HG02852 (cell line): ENCODE measurements at regions not wholly inside any gene's neighbourhood (a gene's known extent, or its start where the extent isn't known, plus 50 kb on each side); places are given as distances from the start of the nearest gene placed in this dataset.
A peak's percentile ranks its signal among the peaks of the same experiment; 100 is the strongest.

Source experiments
- ATAC-seq: cut with Tn5 transposase; IDR thresholded peaks from one replicate; pipeline ENCODE4 v1.9.1; 2021; ENCODE audit warnings: mild to moderate bottlenecking, moderate library complexity; ENCODE audit not compliant: unreplicated experiment

GRCh38 chr7:96495751-96496216 lies 173.9 kb upstream of the SLC25A13 start:
- ATAC-seq = peak; percentile 73

- no peak for ATAC-seq
Measured at GRCh38 chr7:96486681-96487080, 164.8 kb upstream of the SLC25A13 start.

GRCh38 chr7:96484845-96485244 lies 162.9 kb upstream of the SLC25A13 start:
- ATAC-seq = no peak

- no peak for ATAC-seq
Measured at GRCh38 chr7:96484091-96484490, 162.2 kb upstream of the SLC25A13 start.

GRCh38 chr7:96481796-96482195 lies 159.9 kb upstream of the SLC25A13 start:
- no peak for ATAC-seq

- ATAC-seq = no peak
Measured at GRCh38 chr7:96479015-96479645, 157.2 kb upstream of the SLC25A13 start.

GRCh38 chr7:96471606-96472005 lies 149.7 kb upstream of the SLC25A13 start:
- no peak for ATAC-seq

- ATAC-seq = no peak
Measured at GRCh38 chr7:96452146-96452545, 130.2 kb upstream of the SLC25A13 start.

- no peak for ATAC-seq
Measured at GRCh38 chr7:96449094-96449493, 127.2 kb upstream of the SLC25A13 start.

GRCh38 chr7:96447109-96447645 lies 125.3 kb upstream of the SLC25A13 start:
- no peak for ATAC-seq

GRCh38 chr7:96441436-96442084 lies 119.7 kb upstream of the SLC25A13 start:
- ATAC-seq = no peak

- no peak for ATAC-seq
Measured at GRCh38 chr7:96440328-96440727, 118.4 kb upstream of the SLC25A13 start.

- ATAC-seq = no peak
Measured at GRCh38 chr7:96436880-96437279, 115.0 kb upstream of the SLC25A13 start.

GRCh38 chr7:96430356-96430755 lies 108.5 kb upstream of the SLC25A13 start:
- no peak for ATAC-seq

GRCh38 chr7:96427143-96427542 lies 105.2 kb upstream of the SLC25A13 start:
- no peak for ATAC-seq

GRCh38 chr7:96426685-96427084 lies 104.8 kb upstream of the SLC25A13 start:
- ATAC-seq = no peak

- ATAC-seq = no peak
Measured at GRCh38 chr7:96426027-96426426, 104.1 kb upstream of the SLC25A13 start.

GRCh38 chr7:96424411-96424810 lies 102.5 kb upstream of the SLC25A13 start:
- no peak for ATAC-seq

GRCh38 chr7:96422388-96422787 lies 100.5 kb upstream of the SLC25A13 start:
- no peak for ATAC-seq

- ATAC-seq = no peak
Measured at GRCh38 chr7:96418581-96418980, 96.7 kb upstream of the SLC25A13 start.

- no peak for ATAC-seq
Measured at GRCh38 chr7:96417784-96418183, 95.9 kb upstream of the SLC25A13 start.

GRCh38 chr7:96416599-96416998 lies 94.7 kb upstream of the SLC25A13 start:
- no peak for ATAC-seq
